GM19395 (cell line): ENCODE measurements at regions not wholly inside any gene's neighbourhood (a gene's known extent, or its start where the extent isn't known, plus 50 kb on each side); places are given as distances from the start of the nearest gene placed in this dataset.

Source experiments
- ATAC-seq: cut with Tn5 transposase; IDR thresholded peaks from one replicate; pipeline ENCODE4 v1.9.1; 2021; ENCODE audit warnings: mild to moderate bottlenecking, moderate library complexity; ENCODE audit not compliant: unreplicated experiment

GRCh38 chr16:17828012-17828411 lies 357.3 kb upstream of the XYLT1 start:
- ATAC-seq: no peak

GRCh38 chr16:17827313-17827712 lies 356.6 kb upstream of the XYLT1 start:
- no peak for ATAC-seq

GRCh38 chr16:17817943-17818342 lies 347.2 kb upstream of the XYLT1 start:
- ATAC-seq: no peak

- ATAC-seq: no peak
These were observed 346.5 kb upstream of the XYLT1 start for GRCh38 chr16:17817260-17817659.

- ATAC-seq: no peak
These were observed 342.0 kb upstream of the XYLT1 start for GRCh38 chr16:17812771-17813170.

GRCh38 chr16:17804857-17805256 lies 334.1 kb upstream of the XYLT1 start:
- ATAC-seq: no peak

GRCh38 chr16:17803625-17804410 lies 333.1 kb upstream of the XYLT1 start:
- ATAC-seq: no peak

GRCh38 chr16:17802571-17802970 lies 331.8 kb upstream of the XYLT1 start:
- no peak for ATAC-seq

GRCh38 chr16:17801068-17801467 lies 330.3 kb upstream of the XYLT1 start:
- ATAC-seq: no peak

GRCh38 chr16:17798716-17799115 lies 328.0 kb upstream of the XYLT1 start:
- ATAC-seq: no peak

GRCh38 chr16:17793354-17793753 lies 322.6 kb upstream of the XYLT1 start:
- ATAC-seq: no peak

- ATAC-seq: no peak
These were observed 313.3 kb upstream of the XYLT1 start for GRCh38 chr16:17784073-17784472.

GRCh38 chr16:17780181-17780580 lies 309.4 kb upstream of the XYLT1 start:
- ATAC-seq: no peak

- ATAC-seq: no peak
These were observed 306.7 kb upstream of the XYLT1 start for GRCh38 chr16:17777408-17777863.

- ATAC-seq: no peak
These were observed 306.1 kb upstream of the XYLT1 start for GRCh38 chr16:17776888-17777287.

- ATAC-seq: no peak
These were observed 305.7 kb upstream of the XYLT1 start for GRCh38 chr16:17776465-17776864.

GRCh38 chr16:17775061-17775460 lies 304.3 kb upstream of the XYLT1 start:
- no peak for ATAC-seq

GRCh38 chr16:17773698-17774101 lies 302.9 kb upstream of the XYLT1 start:
- no peak for ATAC-seq

- ATAC-seq: no peak
These were observed 299.3 kb upstream of the XYLT1 start for GRCh38 chr16:17770104-17770503.

GRCh38 chr16:17769065-17769464 lies 298.3 kb upstream of the XYLT1 start:
- ATAC-seq: no peak

GRCh38 chr16:17768257-17768656 lies 297.5 kb upstream of the XYLT1 start:
- ATAC-seq: no peak

- no peak for ATAC-seq
These were observed 295.3 kb upstream of the XYLT1 start for GRCh38 chr16:17766012-17766411.
